ENCODE measurements at regions not wholly inside any gene's neighbourhood (a gene's known extent, or its start where the extent isn't known, plus 50 kb on each side); places are given as distances from the start of the nearest gene placed in this dataset.

- Histone ChIP-seq H3K4me3 (replicated peaks in 1 of 3; ENCODE audit: insufficient read depth in 1 of 3, low read depth in 2 of 3, low read length in 3 of 3) (no peak overlapping the region), H3K27me3 (ENCODE audit: control insufficient read depth in 1 of 2, insufficient read depth in 2 of 2, low read length in 2 of 2) (no peaks in the 10 kb centered on the region), H4K20me1 (ENCODE audit: insufficient read depth, low read length) (no peaks in the 10 kb centered on the region), H3K4me1 (ENCODE audit: insufficient read depth, low read length) (no peaks in the 10 kb centered on the region), H3K36me3 (replicated peaks in 1 of 2; ENCODE audit: control insufficient read depth in 1 of 2, insufficient read depth in 2 of 2, low read length in 2 of 2) (no peaks in the 10 kb centered on the region), H3K9ac (ENCODE audit: insufficient read depth, low read depth, low read length) (no peak overlapping the region), H3K4me2 (ENCODE audit: low read depth, low read length) (no peak overlapping the region), H3K9me3 (ENCODE audit: low read length) (no peaks in the 10 kb centered on the region), H3K27ac (ENCODE audit: extremely low read length, insufficient read depth, low read length) (no peak overlapping the region), H3K79me2 (ENCODE audit: insufficient read depth, low read length) (no peaks in the 10 kb centered on the region), H2AFZ (ENCODE audit: low read length) (no peak overlapping the region)
- intact Hi-C loops (cut with micrococcal nuclease; ENCODE audit: unreplicated experiment) (no loop called here), in situ Hi-C loops (cut with HindIII; ENCODE audit: extremely low pct_ligation_motif_present, low pct_unique_long_range_greater_than_20kb) (no loop called here)
- ATAC-seq: no peak
- no peak for FAIRE-seq
- TF ChIP-seq CHCHD3 (CRISPR knock-in tag; IDR thresholded peaks at IDR 0.05): no peak
- TF ChIP-seq SMYD3 (CRISPR knock-in tag; IDR thresholded peaks at IDR 0.05): no peak
- no peak for TF ChIP-seq HOXD1 (CRISPR knock-in tag; IDR thresholded peaks at IDR 0.05)
- TF ChIP-seq GATAD2A (CRISPR knock-in tag; IDR thresholded peaks at IDR 0.05): no peak
- TF ChIP-seq TFDP1 (CRISPR knock-in tag; IDR thresholded peaks at IDR 0.05; ENCODE audit: borderline replicate concordance): no peak
- no peak for TF ChIP-seq ZBTB7B (CRISPR knock-in tag; IDR thresholded peaks at IDR 0.05)
- no peak for TF ChIP-seq ZNF629 (CRISPR knock-in tag; conservative IDR thresholded peaks at IDR 0.05)
- no peak for DNase-seq (ENCODE audit: low spot score)
- no TSS peak for BruUV-seq (replicated peaks)
- 0% methylated on average over 1 of the region's 1 CpG for whole genome bisulfite sequencing (ENCODE audit: low lambda C conversion rate)
- POLR2A ChIA-PET: no interaction called here
- CTCF ChIA-PET (ENCODE audit: low intra/inter-chr PET ratio, low total read pairs): no interaction called here
These were observed 1174.6 kb downstream of the CDH12 start for GRCh38 chr5:21678526-21678925.

GRCh38 chr5:21672911-21673310 lies 1180.2 kb downstream of the CDH12 start:
- H3K4me3 ChIP-seq (replicated peaks in 1 of 3; ENCODE audit: insufficient read depth in 1 of 3, low read depth in 2 of 3, low read length in 3 of 3): no peak overlapping the region
- no peaks in the 10 kb centered on the region for H3K9me3 ChIP-seq (ENCODE audit: low read length)
- POLR2A ChIA-PET: no interaction called here
- H3K4me1 ChIP-seq (ENCODE audit: insufficient read depth, low read length): no peaks in the 10 kb centered on the region
- FAIRE-seq (no peak), DNase-seq (ENCODE audit: low spot score) (no peak), ATAC-seq (no peak)
- CTCF ChIA-PET (ENCODE audit: low intra/inter-chr PET ratio, low total read pairs): no interaction called here
- no peaks in the 10 kb centered on the region for H3K79me2 ChIP-seq (ENCODE audit: insufficient read depth, low read length)
- no TSS peak for BruUV-seq (replicated peaks)
- no peaks in the 10 kb centered on the region for H3K36me3 ChIP-seq (replicated peaks in 1 of 2; ENCODE audit: control insufficient read depth in 1 of 2, insufficient read depth in 2 of 2, low read length in 2 of 2)
- intact Hi-C loops (cut with micrococcal nuclease; ENCODE audit: unreplicated experiment) (no loop called here), in situ Hi-C loops (cut with HindIII; ENCODE audit: extremely low pct_ligation_motif_present, low pct_unique_long_range_greater_than_20kb) (no loop called here)
- no peak overlapping the region for H3K9ac ChIP-seq (ENCODE audit: insufficient read depth, low read depth, low read length)
- H4K20me1 ChIP-seq (ENCODE audit: insufficient read depth, low read length): no peaks in the 10 kb centered on the region
- H3K4me2 ChIP-seq (ENCODE audit: low read depth, low read length): no peak overlapping the region
- H3K27me3 ChIP-seq (ENCODE audit: control insufficient read depth in 1 of 2, insufficient read depth in 2 of 2, low read length in 2 of 2): no peaks in the 10 kb centered on the region; a peak in 1 of 5 replicates
- WGBS (ENCODE audit: low lambda C conversion rate): 0% methylated on average over 1 of the region's 1 CpG
- no peak overlapping the region for H3K27ac ChIP-seq (ENCODE audit: extremely low read length, insufficient read depth, low read length)
- H2AFZ ChIP-seq (ENCODE audit: low read length): no peak overlapping the region
- no peak for TF ChIP-seq ZNF142 (CRISPR knock-in tag; IDR thresholded peaks at IDR 0.05)
- TF ChIP-seq ZNF580 (CRISPR knock-in tag; IDR thresholded peaks at IDR 0.05; ENCODE audit: borderline replicate concordance, low read depth): no peak
- TF ChIP-seq ZNF75D (CRISPR knock-in tag; IDR thresholded peaks at IDR 0.05; ENCODE audit: borderline replicate concordance): no peak
- TF ChIP-seq IKZF5 (CRISPR knock-in tag; IDR thresholded peaks at IDR 0.05): no peak
- TF ChIP-seq BORCS8-MEF2B (CRISPR knock-in tag; IDR thresholded peaks at IDR 0.05): no peak
- no peak for TF ChIP-seq GTF3A (CRISPR knock-in tag; conservative IDR thresholded peaks at IDR 0.05)
